SK-N-SH (cell line): ENCODE measurements at regions not wholly inside any gene's neighbourhood (a gene's known extent, or its start where the extent isn't known, plus 50 kb on each side); places are given as distances from the start of the nearest gene placed in this dataset.
A peak's percentile ranks its signal among the peaks of the same experiment; 100 is the strongest.

ENCODE experiments used
- CTCF ChIA-PET: fragments of 300-600, 350-600 bp; formaldehyde crosslinking; extraction: SDS; loops from one replicate; lab custom pipeline; 2021; lab: Yijun Ruan, JAX
- POLR2A ChIA-PET: fragments of 350-600 bp; sonication (Branson Sonifier 250); formaldehyde crosslinking; extraction: SDS; loops from one replicate; lab custom pipeline; 2020; ENCODE audit warnings: antibody characterized with exemption, inconsistent platforms; lab: Yijun Ruan, JAX
- DNase-seq: peaks from one replicate; pipeline ENCODE4 v3.0.0; 2012
- H2AFZ ChIP-seq: fragments of 200-600 bp; sonication (generic); 2 replicates; pipeline ENCODE4 v1.8.1; 2016; ENCODE audit warnings: antibody characterized with exemption, mild to moderate bottlenecking, low read depth
- H3F3A ChIP-seq: fragments of 200-600 bp; sonication (generic); replicated peaks from 2 replicates; pipeline ENCODE3; 2016; ENCODE audit warnings: antibody characterized with exemption, mild to moderate bottlenecking; ENCODE audit not compliant: insufficient read depth
- H3K27ac ChIP-seq, 2 experiments: fragments of 200-500 bp in 1 of 2; fragments of 200-600 bp in 1 of 2; sonication (Bioruptor generic) in 1 of 2; sonication (generic), shearing (Covaris generic) in 1 of 2; 2 replicates each; pipeline versions ENCODE4 v1.5.1 to v1.6.1; 2014 to 2016; ENCODE audit warnings: low read depth in 2 of 2, inconsistent platforms in 1 of 2, low read length in 1 of 2, mild to moderate bottlenecking in 1 of 2, mixed read lengths in 1 of 2
- H3K27me3 ChIP-seq: fragments of 200-600 bp; sonication (generic), shearing (Covaris generic); 2 replicates; pipeline ENCODE4 v1.6.1; 2016; ENCODE audit warnings: mixed run types; ENCODE audit not compliant: insufficient read depth
- H3K36me3 ChIP-seq, 2 experiments: fragments of 200-500 bp in 1 of 2; fragments of 200-600 bp in 1 of 2; sonication (Bioruptor generic) in 1 of 2; sonication (generic) in 1 of 2; replicated peaks in 1 of 2; 2 replicates each; pipeline versions ENCODE3 to v1.5.1; 2014 to 2016; ENCODE audit warnings: low read length in 1 of 2, mild to moderate bottlenecking in 1 of 2; ENCODE audit not compliant: insufficient read depth in 2 of 2, control insufficient read depth in 1 of 2
- H3K4me1 ChIP-seq, 2 experiments: fragments of 200-500 bp in 1 of 2; fragments of 200-600 bp in 1 of 2; sonication (Bioruptor generic) in 1 of 2; sonication (generic), shearing (Covaris generic) in 1 of 2; 2 replicates each; pipeline versions ENCODE4 v1.5.1 to v1.6.1; 2014 to 2016; ENCODE audit warnings: low read depth in 1 of 2, low read length in 1 of 2, mixed run types in 1 of 2; ENCODE audit not compliant: insufficient read depth in 2 of 2, control insufficient read depth in 1 of 2
- H3K4me2 ChIP-seq: fragments of 200-600 bp; sonication (generic), shearing (Covaris generic); 2 replicates; pipeline ENCODE4 v1.6.1; 2017; ENCODE audit warnings: mixed run types
- H3K4me3 ChIP-seq, 2 experiments: fragments of 200-500 bp in 1 of 2; fragments of 200-600 bp in 1 of 2; sonication (Bioruptor generic) in 1 of 2; sonication (generic), shearing (Covaris generic) in 1 of 2; 2 replicates each; pipeline versions ENCODE4 v1.5.1 to v1.8.1; 2014 to 2016; ENCODE audit warnings: low read depth in 2 of 2, inconsistent platforms in 1 of 2, low read length in 1 of 2, mild to moderate bottlenecking in 1 of 2, mixed read lengths in 1 of 2, moderate library complexity in 1 of 2
- H3K79me2 ChIP-seq: fragments of 200-600 bp; sonication (generic); 2 replicates; pipeline ENCODE4 v1.8.1; 2017; ENCODE audit warnings: mild to moderate bottlenecking; ENCODE audit not compliant: insufficient read depth
- H3K9ac ChIP-seq: fragments of 200-600 bp; sonication (generic); 2 replicates; pipeline ENCODE4 v1.6.1; 2017; ENCODE audit warnings: mixed run types
- H3K9me2 ChIP-seq: fragments of 200-600 bp; sonication (generic); 2 replicates; pipeline ENCODE4 v1.6.1; 2017; ENCODE audit warnings: mixed run types
- H3K9me3 ChIP-seq: fragments of 200-600 bp; sonication (generic); 2 replicates; pipeline ENCODE4 v1.6.1; 2017; ENCODE audit warnings: mixed run types, mild to moderate bottlenecking, moderate library complexity
- H4K20me1 ChIP-seq: fragments of 200-600 bp; sonication (generic); 2 replicates; pipeline ENCODE4 v1.6.1; 2017; ENCODE audit warnings: mild to moderate bottlenecking, mixed run types; ENCODE audit not compliant: insufficient read depth
- NRF1 ChIP-seq: IDR thresholded peaks from 2 replicates; pipeline ENCODE4 v1.6.1; 2012; ENCODE audit warnings: low read depth, mild to moderate bottlenecking, low read length
- POLR2AphosphoS5 ChIP-seq: IDR thresholded peaks from 2 replicates; pipeline ENCODE4 v1.6.1; 2012; ENCODE audit warnings: low read depth, low read length
- SIN3A ChIP-seq: IDR thresholded peaks from 2 replicates; pipeline ENCODE4 v1.6.1; 2012; ENCODE audit warnings: low read depth, mild to moderate bottlenecking, low read length, moderate library complexity, borderline replicate concordance
- TAF1 ChIP-seq: IDR thresholded peaks from 2 replicates; pipeline ENCODE4 v1.6.1; 2012; ENCODE audit warnings: low read depth, mild to moderate bottlenecking, low read length, moderate library complexity, borderline replicate concordance
- YY1 ChIP-seq: IDR thresholded peaks from 2 replicates; pipeline ENCODE4 v1.4.0; 2012; ENCODE audit warnings: low read depth, mild to moderate bottlenecking
- WGBS: methylation state at CpG from one replicate; pipeline ENCODE4 v1.1.6; 2017; ENCODE audit warnings: low lambda C conversion rate; 5-methylcytosine and 5-hydroxymethylcytosine counted together
- TF ChIP-seq, protein P1 (sequence below): fragments of 200-600 bp; sonication (generic); IDR thresholded peaks from 2 replicates; pipeline ENCODE4 v1.6.1; 2017; ENCODE audit warnings: antibody characterized with exemption, mild to moderate bottlenecking, moderate library complexity
- TF ChIP-seq, protein P2 (sequence below): IDR thresholded peaks from 2 replicates; pipeline ENCODE4 v1.4.0; 2012; ENCODE audit warnings: low read depth
- TF ChIP-seq, protein P3 (sequence below): IDR thresholded peaks from 2 replicates; pipeline ENCODE4 v1.4.0; 2012; ENCODE audit warnings: low read depth, borderline replicate concordance
- TF ChIP-seq, protein P4 (sequence below): IDR thresholded peaks from 2 replicates; pipeline ENCODE4 v1.6.1; 2012; ENCODE audit warnings: mild to moderate bottlenecking, low read depth, low read length, moderate library complexity

GRCh38 chr4:1579001-1579900 lies 104.9 kb downstream of the FAM53A start:
- Histone ChIP-seq H3K79me2 (no peaks in the 10 kb centered on the region), H3K9me2 (no peaks in the 10 kb centered on the region), H3K9me3 (no peaks in the 10 kb centered on the region), H3K36me3 (no peaks in the 10 kb centered on the region), H3K4me2 (peak overlapping the region; percentile 97), H3K4me1 (peaks cover 0 to 11% of the 10 kb centered on the region in 2 experiments; a peak in 1 of 4 replicates), H3K27ac (peak overlapping the region in 1 of 2 experiments; percentile 22; a peak in 1 of 4 replicates), H3F3A (peaks cover 16% of the 10 kb centered on the region), H3K27me3 (no peaks in the 10 kb centered on the region), H2AFZ (peak overlapping the region; percentile 84), H3K9ac (peak overlapping the region; percentile 63), H3K4me3 (peak overlapping the region; percentile 41 to 70), H4K20me1 (no peaks in the 10 kb centered on the region)
- 2% methylated on average over 14 of the region's 91 CpGs for WGBS
- peak; percentile 91 for DNase-seq
- ChIA-PET POLR2A (no interaction called here), CTCF (interaction anchor here (0.8 to 1.4 kb wide), 6 partner anchors 12 to 224 kb away, joined by 3 to 4 read pairs (median 4); no protein-coding TSS in a partner anchor)
- TF ChIP-seq POLR2AphosphoS5 (no peak), YY1 (no peak)
- TF ChIP-seq, protein P1, sequence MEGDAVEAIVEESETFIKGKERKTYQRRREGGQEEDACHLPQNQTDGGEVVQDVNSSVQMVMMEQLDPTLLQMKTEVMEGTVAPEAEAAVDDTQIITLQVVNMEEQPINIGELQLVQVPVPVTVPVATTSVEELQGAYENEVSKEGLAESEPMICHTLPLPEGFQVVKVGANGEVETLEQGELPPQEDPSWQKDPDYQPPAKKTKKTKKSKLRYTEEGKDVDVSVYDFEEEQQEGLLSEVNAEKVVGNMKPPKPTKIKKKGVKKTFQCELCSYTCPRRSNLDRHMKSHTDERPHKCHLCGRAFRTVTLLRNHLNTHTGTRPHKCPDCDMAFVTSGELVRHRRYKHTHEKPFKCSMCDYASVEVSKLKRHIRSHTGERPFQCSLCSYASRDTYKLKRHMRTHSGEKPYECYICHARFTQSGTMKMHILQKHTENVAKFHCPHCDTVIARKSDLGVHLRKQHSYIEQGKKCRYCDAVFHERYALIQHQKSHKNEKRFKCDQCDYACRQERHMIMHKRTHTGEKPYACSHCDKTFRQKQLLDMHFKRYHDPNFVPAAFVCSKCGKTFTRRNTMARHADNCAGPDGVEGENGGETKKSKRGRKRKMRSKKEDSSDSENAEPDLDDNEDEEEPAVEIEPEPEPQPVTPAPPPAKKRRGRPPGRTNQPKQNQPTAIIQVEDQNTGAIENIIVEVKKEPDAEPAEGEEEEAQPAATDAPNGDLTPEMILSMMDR = peak; percentile 58

DNA sequence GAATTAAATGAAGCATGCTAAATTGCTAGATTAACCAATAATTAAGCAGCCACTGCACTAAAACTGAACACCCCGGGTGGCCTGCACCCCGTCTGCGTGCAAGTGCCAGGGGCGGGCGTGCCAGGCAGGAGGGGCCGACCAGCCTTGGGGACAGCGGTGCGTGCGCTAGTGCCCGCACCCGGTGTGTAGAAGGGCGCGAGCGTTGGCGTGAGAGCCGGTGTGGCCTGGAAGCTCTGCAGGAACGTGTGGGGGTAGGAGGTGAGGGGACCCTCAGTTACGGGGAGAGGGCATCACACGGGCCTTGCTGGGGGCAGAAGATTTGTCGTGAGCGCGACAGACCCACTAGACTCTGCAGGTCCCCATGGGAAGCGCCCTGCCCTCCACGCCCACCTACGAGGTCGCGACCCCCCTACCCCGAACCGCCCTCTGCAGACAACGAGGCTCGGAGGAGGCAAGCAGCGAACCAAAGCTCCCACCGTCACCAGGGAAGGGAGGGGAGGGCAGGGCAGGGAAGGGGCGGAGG lies 105.8 kb downstream of the FAM53A start:
- no peak overlapping the region for H2AFZ ChIP-seq
- peaks cover 16% of the 10 kb centered on the region for H3F3A ChIP-seq
- H3K79me2 ChIP-seq = no peaks in the 10 kb centered on the region
- H3K4me2 ChIP-seq = peak overlapping the region; percentile 62; the same call in 1 of the 2 replicates
- peaks cover 0 to 11% of the 10 kb centered on the region in 2 experiments; a peak in 1 of 4 replicates for H3K4me1 ChIP-seq
- CTCF ChIA-PET = interaction anchor here (1.2 kb wide), 1 partner anchor 13 kb away, joined by 4 read pairs; no protein-coding TSS in a partner anchor
- TF ChIP-seq, protein P1 = no peak
- TF ChIP-seq TAF1 (no peak), SIN3A (no peak), NRF1 (no peak)
- TF ChIP-seq, protein P2, sequence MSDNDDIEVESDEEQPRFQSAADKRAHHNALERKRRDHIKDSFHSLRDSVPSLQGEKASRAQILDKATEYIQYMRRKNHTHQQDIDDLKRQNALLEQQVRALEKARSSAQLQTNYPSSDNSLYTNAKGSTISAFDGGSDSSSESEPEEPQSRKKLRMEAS = no peak
- TF ChIP-seq, protein P3, sequence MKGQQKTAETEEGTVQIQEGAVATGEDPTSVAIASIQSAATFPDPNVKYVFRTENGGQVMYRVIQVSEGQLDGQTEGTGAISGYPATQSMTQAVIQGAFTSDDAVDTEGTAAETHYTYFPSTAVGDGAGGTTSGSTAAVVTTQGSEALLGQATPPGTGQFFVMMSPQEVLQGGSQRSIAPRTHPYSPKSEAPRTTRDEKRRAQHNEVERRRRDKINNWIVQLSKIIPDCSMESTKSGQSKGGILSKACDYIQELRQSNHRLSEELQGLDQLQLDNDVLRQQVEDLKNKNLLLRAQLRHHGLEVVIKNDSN = no peak
- TF ChIP-seq, protein P4, sequence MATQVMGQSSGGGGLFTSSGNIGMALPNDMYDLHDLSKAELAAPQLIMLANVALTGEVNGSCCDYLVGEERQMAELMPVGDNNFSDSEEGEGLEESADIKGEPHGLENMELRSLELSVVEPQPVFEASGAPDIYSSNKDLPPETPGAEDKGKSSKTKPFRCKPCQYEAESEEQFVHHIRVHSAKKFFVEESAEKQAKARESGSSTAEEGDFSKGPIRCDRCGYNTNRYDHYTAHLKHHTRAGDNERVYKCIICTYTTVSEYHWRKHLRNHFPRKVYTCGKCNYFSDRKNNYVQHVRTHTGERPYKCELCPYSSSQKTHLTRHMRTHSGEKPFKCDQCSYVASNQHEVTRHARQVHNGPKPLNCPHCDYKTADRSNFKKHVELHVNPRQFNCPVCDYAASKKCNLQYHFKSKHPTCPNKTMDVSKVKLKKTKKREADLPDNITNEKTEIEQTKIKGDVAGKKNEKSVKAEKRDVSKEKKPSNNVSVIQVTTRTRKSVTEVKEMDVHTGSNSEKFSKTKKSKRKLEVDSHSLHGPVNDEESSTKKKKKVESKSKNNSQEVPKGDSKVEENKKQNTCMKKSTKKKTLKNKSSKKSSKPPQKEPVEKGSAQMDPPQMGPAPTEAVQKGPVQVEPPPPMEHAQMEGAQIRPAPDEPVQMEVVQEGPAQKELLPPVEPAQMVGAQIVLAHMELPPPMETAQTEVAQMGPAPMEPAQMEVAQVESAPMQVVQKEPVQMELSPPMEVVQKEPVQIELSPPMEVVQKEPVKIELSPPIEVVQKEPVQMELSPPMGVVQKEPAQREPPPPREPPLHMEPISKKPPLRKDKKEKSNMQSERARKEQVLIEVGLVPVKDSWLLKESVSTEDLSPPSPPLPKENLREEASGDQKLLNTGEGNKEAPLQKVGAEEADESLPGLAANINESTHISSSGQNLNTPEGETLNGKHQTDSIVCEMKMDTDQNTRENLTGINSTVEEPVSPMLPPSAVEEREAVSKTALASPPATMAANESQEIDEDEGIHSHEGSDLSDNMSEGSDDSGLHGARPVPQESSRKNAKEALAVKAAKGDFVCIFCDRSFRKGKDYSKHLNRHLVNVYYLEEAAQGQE = no peak
- TF ChIP-seq, all 33 proteins: peak for 0
- POLR2A ChIA-PET = no interaction called here
- no peaks in the 10 kb centered on the region for H4K20me1 ChIP-seq
- no peaks in the 10 kb centered on the region for H3K27me3 ChIP-seq
- H3K9me2 ChIP-seq = no peaks in the 10 kb centered on the region
- no peak for DNase-seq
- no peak overlapping the region for H3K4me3 ChIP-seq
- no peak overlapping the region for H3K9ac ChIP-seq
- H3K9me3 ChIP-seq = no peaks in the 10 kb centered on the region
- H3K36me3 ChIP-seq = no peaks in the 10 kb centered on the region
- no peak overlapping the region for H3K27ac ChIP-seq
- WGBS = 26% methylated on average over 32 of the region's 34 CpGs
